ENCODE measurements at regions not wholly inside any gene's neighbourhood (a gene's known extent, or its start where the extent isn't known, plus 50 kb on each side); places are given as distances from the start of the nearest gene placed in this dataset.
"Not testable (repeated sequence)": the region's sequence is repeated elsewhere in the genome, so short reads cannot be mapped to it uniquely, and the experiment has no call there.

- DNase-seq, result no peak
- H3K36me3 ChIP-seq, result no peaks in the 10 kb centered on the region
- no peak overlapping the region for H3K4me3 ChIP-seq
- H3K9me3 ChIP-seq (replicated peaks), result no peaks in the 10 kb centered on the region
- H3K4me1 ChIP-seq, result no peaks in the 10 kb centered on the region
- no peaks in the 10 kb centered on the region for H3K27me3 ChIP-seq (ENCODE audit: low read depth)
- TF ChIP-seq CTCF (IDR thresholded peaks at IDR 0.05; ENCODE audit: borderline replicate concordance), result no peak
- H3K27ac ChIP-seq (replicated peaks), result no peak overlapping the region
- intact Hi-C loops (cut with micrococcal nuclease), result no loop called here
These were observed 84.0 kb upstream of the COG2 start for GRCh38 chr1:230558324-230558723.

GRCh38 chr1:230556453-230556852, 85.8 kb upstream of the COG2 start:
- DNase-seq, result no peak
- intact Hi-C loops (cut with micrococcal nuclease), result no loop called here
- no peak overlapping the region for H3K27ac ChIP-seq (replicated peaks)
- H3K36me3 ChIP-seq, result no peaks in the 10 kb centered on the region
- TF ChIP-seq CTCF (IDR thresholded peaks at IDR 0.05; ENCODE audit: borderline replicate concordance), result no peak
- no peaks in the 10 kb centered on the region for H3K9me3 ChIP-seq (replicated peaks)
- peaks cover 4% of the 10 kb centered on the region for H3K4me1 ChIP-seq
- H3K4me3 ChIP-seq, result no peak overlapping the region
- H3K27me3 ChIP-seq (ENCODE audit: low read depth), result no peaks in the 10 kb centered on the region

- no peak for TF ChIP-seq CTCF (IDR thresholded peaks at IDR 0.05; ENCODE audit: borderline replicate concordance)
These were observed 86.5 kb upstream of the COG2 start for GRCh38 chr1:230555814-230556213.

GRCh38 chr1:230552880-230553279, 89.4 kb upstream of the COG2 start:
- TF ChIP-seq CTCF (IDR thresholded peaks at IDR 0.05; ENCODE audit: borderline replicate concordance), result no peak
- no peak for DNase-seq
- Histone ChIP-seq H3K36me3 (no peaks in the 10 kb centered on the region), H3K9me3 (replicated peaks) (no peaks in the 10 kb centered on the region), H3K4me3 (no peak overlapping the region), H3K27ac (replicated peaks) (no peak overlapping the region), H3K27me3 (ENCODE audit: low read depth) (no peaks in the 10 kb centered on the region), H3K4me1 (peaks cover 16% of the 10 kb centered on the region)
- intact Hi-C loops (cut with micrococcal nuclease), result no loop called here

More at GRCh38 chr1:230555814-230556213, 86.5 kb upstream of the COG2 start:
- intact Hi-C loops (cut with micrococcal nuclease), result no loop called here
- peaks cover 4% of the 10 kb centered on the region for H3K4me1 ChIP-seq
- H3K4me3 ChIP-seq, result no peak overlapping the region
- H3K27me3 ChIP-seq (ENCODE audit: low read depth), result no peaks in the 10 kb centered on the region
- no peak overlapping the region for H3K27ac ChIP-seq (replicated peaks)
- no peaks in the 10 kb centered on the region for H3K36me3 ChIP-seq
- no peak for DNase-seq
- H3K9me3 ChIP-seq (replicated peaks), result no peaks in the 10 kb centered on the region

- peaks cover 16% of the 10 kb centered on the region for H3K4me1 ChIP-seq
- H3K27me3 ChIP-seq (ENCODE audit: low read depth); DNase-seq; H3K36me3 ChIP-seq; H3K4me3 ChIP-seq; intact Hi-C loops (cut with micrococcal nuclease); H3K27ac ChIP-seq (replicated peaks); H3K9me3 ChIP-seq (replicated peaks): not testable (repeated sequence)
These were observed 91.3 kb upstream of the COG2 start for GRCh38 chr1:230550945-230551344.

- H3K27ac ChIP-seq (replicated peaks), result no peak overlapping the region
- intact Hi-C loops (cut with micrococcal nuclease), result no loop called here
- H3K4me3 ChIP-seq, result no peak overlapping the region
- H3K27me3 ChIP-seq (ENCODE audit: low read depth), result no peaks in the 10 kb centered on the region
- TF ChIP-seq CTCF (IDR thresholded peaks at IDR 0.05; ENCODE audit: borderline replicate concordance), result no peak
- H3K4me1 ChIP-seq, result peaks cover 16% of the 10 kb centered on the region
- no peaks in the 10 kb centered on the region for H3K9me3 ChIP-seq (replicated peaks)
- no peak for DNase-seq
- H3K36me3 ChIP-seq, result no peaks in the 10 kb centered on the region
These were observed 91.9 kb upstream of the COG2 start for GRCh38 chr1:230550428-230550827.
